NCI-H226 (cell line): ENCODE measurements at regions not wholly inside any gene's neighbourhood (a gene's known extent, or its start where the extent isn't known, plus 50 kb on each side); places are given as distances from the start of the nearest gene placed in this dataset.

Experiments used
- DNase-seq: peaks from one replicate; pipeline ENCODE4 v3.0.0-alpha.2; 2015

- DNase-seq: no peak
Measured at GRCh38 chr17:68737761-68738443, 136.7 kb upstream of the FAM20A start.

GRCh38 chr17:68734931-68735330 lies 133.8 kb upstream of the FAM20A start:
- no peak for DNase-seq

- no peak for DNase-seq
Measured at GRCh38 chr17:68734187-68734900, 133.2 kb upstream of the FAM20A start.

DNA sequence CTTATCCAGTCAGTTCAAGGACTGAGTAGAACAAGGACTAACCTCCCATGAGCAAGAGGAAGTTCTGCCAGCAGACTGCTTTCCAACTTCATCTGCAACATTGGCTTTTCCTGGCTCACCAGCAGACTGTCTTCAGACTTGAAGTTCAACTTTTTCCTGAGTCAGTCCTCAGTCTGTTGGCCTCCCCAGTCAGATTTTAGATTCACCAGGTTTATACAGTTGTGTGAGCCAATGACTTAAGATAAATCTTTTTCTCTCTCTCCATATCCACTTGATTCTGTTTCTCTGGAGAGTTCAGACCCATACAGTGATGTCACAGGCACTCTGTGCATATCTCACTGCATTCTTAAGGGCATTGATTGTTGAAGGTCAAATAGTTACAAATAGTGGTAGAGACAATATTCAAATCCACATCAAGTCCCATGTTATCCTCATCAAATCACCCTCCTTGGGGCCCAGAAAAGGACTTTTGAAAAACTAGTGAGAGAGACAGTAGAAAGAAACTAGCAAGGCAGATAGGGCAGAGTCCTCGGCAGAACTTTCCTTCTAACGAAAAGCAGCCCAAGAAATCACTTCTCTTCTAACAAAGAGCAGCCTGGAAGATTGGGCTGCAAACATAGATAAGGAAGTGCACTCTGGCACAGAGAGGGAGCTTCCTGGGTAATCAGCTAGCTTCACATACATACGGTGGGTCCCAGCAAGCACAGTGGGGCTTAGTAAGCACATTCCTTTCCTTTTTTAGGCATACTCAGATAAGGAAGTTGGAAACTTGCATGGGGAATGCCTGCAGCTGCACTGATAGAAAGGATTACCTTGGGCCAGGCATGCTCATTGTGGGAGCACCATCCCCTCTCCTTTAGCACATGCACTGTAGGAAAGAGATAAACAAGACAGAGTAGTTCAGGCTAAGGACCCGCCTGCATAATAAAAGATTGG lies 132.3 kb upstream of the FAM20A start:
- peak; percentile 95 for DNase-seq

DNA sequence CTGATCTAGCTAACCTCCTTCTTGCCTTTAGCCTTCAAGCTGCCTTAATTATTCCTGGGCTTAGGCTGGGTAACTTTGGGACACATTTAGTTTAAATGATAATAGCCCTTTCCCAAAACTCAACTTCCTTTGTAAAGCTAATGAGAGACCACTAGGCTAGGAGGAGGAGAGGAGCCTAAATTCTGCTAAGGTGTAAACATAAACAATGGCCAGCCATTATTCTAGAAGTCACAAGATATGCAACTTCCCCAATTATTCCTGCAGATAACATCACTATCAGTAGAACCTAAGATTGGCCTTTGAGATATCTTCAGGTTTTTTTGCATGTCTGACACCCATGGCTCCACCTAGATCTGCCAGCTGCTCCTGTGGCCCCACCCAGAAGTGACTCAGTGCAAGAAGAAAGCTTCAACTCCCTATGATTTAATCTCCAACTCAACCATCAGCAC lies 131.2 kb upstream of the FAM20A start:
- peak; percentile 39 for DNase-seq

GRCh38 chr17:68731465-68731864 lies 130.3 kb upstream of the FAM20A start:
- no peak for DNase-seq

DNA sequence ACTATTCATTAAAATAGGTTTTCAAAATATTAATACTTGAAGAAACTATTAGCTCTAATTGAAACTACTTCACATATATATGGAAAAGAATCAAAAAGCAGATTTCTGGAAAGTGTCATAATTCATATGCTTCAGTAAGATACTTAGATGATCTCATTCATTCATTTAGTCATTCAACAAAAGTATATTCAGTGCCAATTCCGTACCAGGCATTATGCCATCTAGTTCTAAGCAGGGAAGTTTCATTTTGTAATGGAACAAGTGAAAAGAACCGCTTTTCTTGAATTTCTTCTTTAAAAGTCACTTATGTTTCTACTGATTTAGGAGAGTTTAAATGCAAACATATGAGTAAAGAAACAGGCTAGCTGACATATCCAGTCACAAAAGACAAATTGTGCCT lies 118.3 kb upstream of the FAM20A start:
- no peak for DNase-seq

GRCh38 chr17:68718926-68719325 lies 117.8 kb upstream of the FAM20A start:
- DNase-seq: no peak

DNA sequence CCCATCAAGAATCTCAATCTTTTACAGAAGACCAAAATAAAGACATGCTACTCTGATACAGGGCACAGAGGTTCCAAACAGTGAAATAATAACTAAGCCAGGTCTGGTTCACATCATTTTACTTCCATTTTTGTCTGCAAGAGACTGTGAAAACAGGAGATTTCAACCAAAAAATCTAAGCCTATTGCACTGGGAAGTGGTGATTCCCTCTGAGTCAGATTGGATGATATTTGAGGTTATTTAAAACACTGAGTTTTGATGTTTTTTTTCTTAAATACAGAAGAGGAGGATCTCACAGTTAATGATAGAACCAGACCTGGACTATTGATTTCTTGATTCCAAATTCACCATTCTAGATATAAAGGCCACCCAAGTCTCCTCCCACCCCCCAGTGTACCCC lies 117.3 kb upstream of the FAM20A start:
- DNase-seq: no peak

DNA sequence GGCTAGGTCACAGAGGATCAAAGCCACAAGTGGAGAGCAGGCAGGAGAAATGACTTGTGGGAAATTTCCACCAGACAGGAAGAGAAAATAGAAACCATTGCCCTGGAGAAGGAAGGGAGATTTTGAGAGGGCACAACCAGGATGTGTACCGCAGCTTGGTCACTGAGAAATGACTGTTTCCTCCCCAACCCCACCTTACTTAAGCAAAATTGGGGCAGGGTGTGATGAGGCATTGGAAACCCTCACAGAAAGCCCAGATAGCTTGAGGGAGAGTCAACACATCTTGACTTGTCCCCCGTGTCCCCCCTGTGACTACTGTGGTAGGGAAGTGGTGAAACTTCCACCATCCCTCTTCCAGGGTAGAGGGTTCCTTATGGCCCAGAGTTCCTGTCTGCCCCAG lies 113.5 kb upstream of the FAM20A start:
- no peak for DNase-seq

GRCh38 chr17:68711858-68712257 lies 110.7 kb upstream of the FAM20A start:
- DNase-seq: no peak

DNA sequence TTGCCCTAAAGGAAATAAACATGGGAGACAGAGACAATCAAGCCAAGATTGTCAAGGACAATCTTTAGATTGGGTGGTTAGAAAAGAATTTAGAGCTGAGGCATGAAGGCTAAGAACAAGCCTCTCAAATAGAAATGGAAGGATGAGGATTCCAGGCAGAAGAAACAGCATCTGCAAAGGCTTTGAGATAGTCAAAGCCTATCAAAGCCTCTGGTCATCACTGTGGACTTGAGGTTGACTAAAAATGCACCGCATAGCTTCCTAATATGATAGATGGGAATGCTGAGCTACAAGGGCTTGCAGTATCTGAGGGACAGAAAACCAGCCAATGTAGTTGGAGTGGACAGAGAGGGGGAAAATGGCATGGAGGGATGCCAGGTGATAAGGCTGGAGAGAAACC lies 109.8 kb upstream of the FAM20A start:
- DNase-seq: no peak

GRCh38 chr17:68710035-68710780 lies 109.0 kb upstream of the FAM20A start:
- no peak for DNase-seq

- DNase-seq: no peak
Measured at GRCh38 chr17:68709461-68709860, 108.3 kb upstream of the FAM20A start.

- peak; percentile 46 for DNase-seq
Measured at GRCh38 chr17:68707031-68707430, 105.9 kb upstream of the FAM20A start.

DNA sequence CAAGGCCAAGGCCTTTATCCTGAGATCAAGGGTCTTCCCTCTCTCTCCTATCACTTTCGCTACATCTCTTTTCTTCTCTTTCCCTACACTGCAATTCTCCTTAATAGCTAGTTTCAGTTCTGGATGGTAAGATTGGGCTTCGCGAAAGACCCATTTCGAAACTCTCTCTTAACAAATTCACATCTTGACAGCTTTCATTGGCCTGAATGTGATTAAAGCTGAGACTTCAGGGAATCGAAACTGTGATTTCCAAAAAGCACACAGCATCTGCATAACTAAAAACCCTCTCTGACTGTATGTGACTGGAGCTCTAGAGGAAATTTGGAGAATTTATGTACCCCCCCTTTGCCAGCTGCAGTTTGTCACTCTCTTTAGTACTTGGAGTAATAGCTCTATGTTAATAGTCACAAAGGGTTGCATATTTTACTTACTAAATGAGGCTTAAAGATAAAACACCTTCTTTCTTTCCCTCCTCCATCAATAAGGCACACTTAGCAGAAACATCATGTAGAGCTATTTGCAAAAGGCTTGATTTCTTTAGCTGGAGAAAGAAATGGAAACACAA lies 105.3 kb upstream of the FAM20A start:
- DNase-seq: no peak

DNA sequence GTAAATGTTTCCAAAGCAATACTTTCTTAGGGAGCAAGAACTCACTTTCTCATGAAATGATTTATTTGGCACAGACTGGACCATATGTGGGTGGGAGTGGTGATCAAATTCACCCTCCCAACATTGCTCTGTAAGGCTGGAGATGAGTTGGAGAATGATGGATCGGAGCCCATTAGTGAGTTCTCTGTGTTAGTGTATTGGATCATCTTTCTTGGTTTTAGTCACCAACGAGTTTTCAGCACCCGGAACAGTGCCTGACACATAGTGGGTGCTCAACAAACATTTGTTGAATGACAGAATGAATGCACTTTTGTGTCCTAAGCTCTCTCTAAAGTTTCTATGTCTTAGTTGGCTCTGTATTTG lies 104.5 kb upstream of the FAM20A start:
- no peak for DNase-seq

GRCh38 chr17:68704871-68705713 lies 103.9 kb upstream of the FAM20A start:
- DNase-seq: peak; percentile 16

- peak; percentile 60 for DNase-seq
Measured at GRCh38 chr17:68701046-68701445, 99.9 kb upstream of the FAM20A start.

GRCh38 chr17:68700421-68700820 lies 99.3 kb upstream of the FAM20A start:
- no peak for DNase-seq

GRCh38 chr17:68699936-68700335 lies 98.8 kb upstream of the FAM20A start:
- DNase-seq: no peak

DNA sequence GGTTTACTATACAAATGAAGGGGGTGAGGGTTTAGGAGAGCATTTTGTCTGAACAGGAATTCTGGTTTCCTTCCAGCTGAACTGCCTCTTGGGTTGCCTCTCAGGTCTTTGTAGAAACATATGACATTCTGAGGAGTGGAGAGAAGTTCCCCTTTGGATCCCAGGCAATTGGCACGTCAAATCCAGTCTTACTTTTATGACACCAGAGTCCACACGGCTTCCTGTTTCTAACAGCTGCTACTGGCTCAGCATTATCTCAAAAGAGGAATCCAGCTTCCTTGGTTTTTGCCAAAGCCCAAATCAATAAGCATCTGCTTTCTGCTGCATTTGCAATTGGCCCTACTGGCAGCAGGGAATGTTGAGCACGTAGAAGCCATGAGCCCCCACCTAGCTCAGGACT lies 97.6 kb upstream of the FAM20A start:
- DNase-seq: no peak
